ENCODE measurements at regions not wholly inside any gene's neighbourhood (a gene's known extent, or its start where the extent isn't known, plus 50 kb on each side); places are given as distances from the start of the nearest gene placed in this dataset.

DNA sequence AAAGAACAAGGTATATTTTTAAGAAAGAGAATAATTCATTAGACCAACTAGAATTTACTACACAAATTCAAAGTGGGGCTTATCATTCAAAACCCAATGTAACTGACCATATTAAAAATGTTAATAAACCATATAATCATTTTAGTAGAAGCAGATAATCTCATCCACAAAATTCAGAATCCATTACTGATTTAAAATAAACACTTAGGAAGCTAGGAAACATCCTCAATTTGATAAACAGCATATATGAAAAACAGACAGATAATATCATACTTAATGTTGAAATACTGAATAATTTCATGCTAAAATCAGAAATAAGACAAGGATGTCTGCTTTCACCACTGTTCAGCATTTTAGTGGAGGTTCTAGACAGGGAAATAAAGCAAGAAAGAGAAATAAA, 902.8 kb upstream of the PHF14 start:
- TF ChIP-seq, protein P1, sequence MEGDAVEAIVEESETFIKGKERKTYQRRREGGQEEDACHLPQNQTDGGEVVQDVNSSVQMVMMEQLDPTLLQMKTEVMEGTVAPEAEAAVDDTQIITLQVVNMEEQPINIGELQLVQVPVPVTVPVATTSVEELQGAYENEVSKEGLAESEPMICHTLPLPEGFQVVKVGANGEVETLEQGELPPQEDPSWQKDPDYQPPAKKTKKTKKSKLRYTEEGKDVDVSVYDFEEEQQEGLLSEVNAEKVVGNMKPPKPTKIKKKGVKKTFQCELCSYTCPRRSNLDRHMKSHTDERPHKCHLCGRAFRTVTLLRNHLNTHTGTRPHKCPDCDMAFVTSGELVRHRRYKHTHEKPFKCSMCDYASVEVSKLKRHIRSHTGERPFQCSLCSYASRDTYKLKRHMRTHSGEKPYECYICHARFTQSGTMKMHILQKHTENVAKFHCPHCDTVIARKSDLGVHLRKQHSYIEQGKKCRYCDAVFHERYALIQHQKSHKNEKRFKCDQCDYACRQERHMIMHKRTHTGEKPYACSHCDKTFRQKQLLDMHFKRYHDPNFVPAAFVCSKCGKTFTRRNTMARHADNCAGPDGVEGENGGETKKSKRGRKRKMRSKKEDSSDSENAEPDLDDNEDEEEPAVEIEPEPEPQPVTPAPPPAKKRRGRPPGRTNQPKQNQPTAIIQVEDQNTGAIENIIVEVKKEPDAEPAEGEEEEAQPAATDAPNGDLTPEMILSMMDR (conservative IDR thresholded peaks at IDR 0.05 in 1 of 2, IDR thresholded peaks at IDR 0.05 in 1 of 2; ENCODE audit: extremely low read depth in 1 of 2, insufficient read depth in 1 of 2, low read depth in 1 of 2, low read length in 2 of 2) = no peak
- no peak for TF ChIP-seq EZH2 (IDR thresholded peaks at IDR 0.05; ENCODE audit: borderline replicate concordance, low read length)

Data from mammary epithelial cell (primary cell).